Smooth muscle cell (in vitro differentiated cells): ENCODE measurements at regions not wholly inside any gene's neighbourhood (a gene's known extent, or its start where the extent isn't known, plus 50 kb on each side); places are given as distances from the start of the nearest gene placed in this dataset.

Experiments
- DNase-seq: peaks from one replicate; lab custom pipeline; 2025; ENCODE audit not compliant: unreplicated experiment; lab: John Stamatoyannopoulos, UW
- H2AFZ ChIP-seq: fragments of 200-600 bp; sonication (generic); 2 replicates; pipeline ENCODE4 v1.6.0; 2016; ENCODE audit warnings: antibody characterized with exemption, low read depth, mild to moderate bottlenecking
- H3F3A ChIP-seq: fragments of 200-600 bp; sonication (generic); 2 replicates; pipeline ENCODE4 v1.6.0; 2017; ENCODE audit warnings: antibody characterized with exemption, low read depth
- H3K27ac ChIP-seq: fragments of 200-600 bp; sonication (generic); 2 replicates; pipeline ENCODE4 v1.5.1; 2016; ENCODE audit warnings: low read depth, mild to moderate bottlenecking
- H3K27me3 ChIP-seq: fragments of 200-600 bp; sonication (generic); 2 replicates; pipeline ENCODE4 v1.6.1; 2016; ENCODE audit warnings: low read depth, mild to moderate bottlenecking
- H3K36me3 ChIP-seq: fragments of 200-600 bp; sonication (generic); 2 replicates; pipeline ENCODE4 v1.5.1; 2016; ENCODE audit warnings: low read depth
- H3K4me1 ChIP-seq: fragments of 200-600 bp; sonication (generic); 2 replicates; pipeline ENCODE4 v1.5.1; 2016; ENCODE audit warnings: low read depth
- H3K4me2 ChIP-seq: fragments of 200-600 bp; sonication (generic); 2 replicates; pipeline ENCODE4 v1.6.0; 2016; ENCODE audit warnings: mild to moderate bottlenecking
- H3K4me3 ChIP-seq: fragments of 200-600 bp; sonication (generic); 2 replicates; pipeline ENCODE4 v1.5.1; 2016; ENCODE audit warnings: mild to moderate bottlenecking
- H3K79me2 ChIP-seq: fragments of 200-600 bp; sonication (generic); 2 replicates; pipeline ENCODE4 v1.6.0; 2016; ENCODE audit warnings: low read depth, mild to moderate bottlenecking
- H3K9ac ChIP-seq: fragments of 200-600 bp; sonication (generic); 2 replicates; pipeline ENCODE4 v1.6.0; 2016; ENCODE audit warnings: low read depth
- H3K9me3 ChIP-seq: fragments of 200-600 bp; sonication (generic); replicated peaks from 2 replicates; pipeline ENCODE4 v1.5.1; 2016; ENCODE audit warnings: low read depth
- H4K20me1 ChIP-seq: fragments of 200-600 bp; sonication (generic); 2 replicates; pipeline ENCODE4 v1.6.0; 2016; ENCODE audit warnings: low read depth
- CTCF ChIP-seq: fragments of 200-600 bp; sonication (generic); IDR thresholded peaks from 2 replicates; pipeline ENCODE4 v1.5.1; 2017; ENCODE audit warnings: borderline replicate concordance, mild to moderate bottlenecking, antibody characterized with exemption; ENCODE audit not compliant: insufficient read depth, poor library complexity, severe bottlenecking
- WGBS: methylation state at CpG from one replicate; pipeline ENCODE4 v1.1.7; 2016; ENCODE audit warnings: low lambda C conversion rate; 5-methylcytosine and 5-hydroxymethylcytosine counted together

- Histone ChIP-seq H3K4me3 (no peak overlapping the region), H3K27me3 (no peaks in the 10 kb centered on the region), H3K4me1 (no peaks in the 10 kb centered on the region), H3K27ac (no peak overlapping the region), H3K79me2 (no peaks in the 10 kb centered on the region), H3K4me2 (no peak overlapping the region), H3K9ac (no peak overlapping the region), H3K9me3 (no peaks in the 10 kb centered on the region), H3F3A (no peaks in the 10 kb centered on the region), H3K36me3 (no peaks in the 10 kb centered on the region), H2AFZ (no peak overlapping the region), H4K20me1 (no peaks in the 10 kb centered on the region)
- TF ChIP-seq CTCF: no peak
- WGBS: 77% methylated on average over 3 of the region's 3 CpGs
- no peak for DNase-seq
Observed at GRCh38 chr6:125354649-125355048, 52.9 kb upstream of the HDDC2 start.

- Histone ChIP-seq H3F3A (no peaks in the 10 kb centered on the region), H3K36me3 (no peaks in the 10 kb centered on the region), H4K20me1 (no peaks in the 10 kb centered on the region), H2AFZ (peak overlapping the region; percentile 46), H3K9me3 (no peaks in the 10 kb centered on the region), H3K79me2 (no peaks in the 10 kb centered on the region), H3K27ac (no peak overlapping the region), H3K4me2 (no peak overlapping the region), H3K4me1 (no peaks in the 10 kb centered on the region), H3K4me3 (no peak overlapping the region), H3K27me3 (no peaks in the 10 kb centered on the region), H3K9ac (no peak overlapping the region)
- no peak for DNase-seq
- WGBS: 43% methylated on average over 5 of the region's 5 CpGs
- TF ChIP-seq CTCF: no peak
Observed at GRCh38 chr6:125356884-125357283, 55.1 kb upstream of the HDDC2 start.

DNA sequence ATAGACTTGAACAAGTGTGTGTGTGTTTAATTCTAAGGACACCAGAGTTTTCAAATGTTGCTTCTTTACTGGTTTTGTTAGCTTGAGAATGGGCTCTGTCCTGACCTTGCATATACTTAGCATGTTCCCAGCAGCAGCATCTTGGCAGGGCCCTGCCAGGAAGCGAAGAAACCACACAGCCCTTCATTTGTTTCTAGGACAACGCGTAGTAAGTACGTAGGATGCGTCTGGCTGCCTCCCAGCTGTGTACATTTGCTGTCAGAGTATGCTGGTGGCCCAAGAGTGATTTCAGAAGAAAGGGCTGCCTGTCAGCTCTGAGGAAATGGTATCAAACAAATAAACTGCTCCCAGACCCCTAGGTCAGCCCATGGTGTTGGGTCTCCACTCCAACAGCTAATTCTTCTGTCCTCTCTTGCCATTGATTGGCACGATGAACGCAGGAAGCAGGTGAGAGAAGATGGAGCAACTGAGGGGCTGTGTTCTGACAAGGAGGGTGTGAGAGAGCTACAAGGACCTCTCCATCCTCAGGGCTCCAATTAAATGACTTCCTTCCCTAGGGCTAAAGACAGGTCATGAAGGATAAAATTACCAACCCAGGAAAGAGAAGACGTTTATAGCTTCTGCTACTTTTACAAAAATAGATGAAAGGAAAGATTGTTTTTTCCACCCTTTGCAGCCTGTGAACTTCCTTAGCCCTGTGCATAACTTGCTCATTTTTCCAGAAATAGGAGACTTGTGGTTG lies 55.9 kb upstream of the HDDC2 start:
- Histone ChIP-seq H3K27me3 (no peaks in the 10 kb centered on the region), H3K4me3 (no peak overlapping the region), H2AFZ (peak overlapping the region; percentile 46), H3K27ac (no peak overlapping the region), H3K4me2 (no peak overlapping the region), H3K9me3 (no peaks in the 10 kb centered on the region), H4K20me1 (no peaks in the 10 kb centered on the region), H3F3A (no peaks in the 10 kb centered on the region), H3K4me1 (no peaks in the 10 kb centered on the region), H3K79me2 (no peaks in the 10 kb centered on the region), H3K36me3 (no peaks in the 10 kb centered on the region), H3K9ac (no peak overlapping the region)
- no peak for TF ChIP-seq CTCF
- 65% methylated on average over 8 of the region's 8 CpGs for WGBS
- DNase-seq: no peak

DNA sequence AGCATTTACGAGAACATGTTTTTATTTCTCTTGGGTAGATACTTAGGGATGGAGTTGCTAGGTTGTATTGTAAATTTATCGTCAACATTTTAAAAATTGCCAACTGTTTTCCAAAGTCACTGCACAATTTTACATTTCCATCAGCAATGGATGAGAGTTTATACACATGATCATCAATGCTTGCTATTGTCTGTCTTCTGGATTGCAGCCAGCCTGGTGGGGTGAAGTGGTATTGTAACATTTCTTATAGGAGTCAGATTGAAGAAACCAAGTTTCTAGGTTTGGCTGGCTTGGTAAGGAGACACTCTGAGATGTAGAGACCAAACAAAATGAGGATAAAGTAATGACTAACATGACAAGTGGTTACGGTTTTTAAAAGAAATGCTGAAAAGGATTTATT lies 57.1 kb upstream of the HDDC2 start:
- Histone ChIP-seq H3K4me2 (no peak overlapping the region), H3K27me3 (no peaks in the 10 kb centered on the region), H3K27ac (no peak overlapping the region), H3K9me3 (no peaks in the 10 kb centered on the region), H3F3A (no peaks in the 10 kb centered on the region), H3K4me3 (no peak overlapping the region), H3K9ac (no peak overlapping the region), H3K36me3 (no peaks in the 10 kb centered on the region), H3K4me1 (peaks cover 3% of the 10 kb centered on the region), H2AFZ (no peak overlapping the region), H3K79me2 (no peaks in the 10 kb centered on the region), H4K20me1 (no peaks in the 10 kb centered on the region)
- 99% methylated on average over 3 of the region's 3 CpGs for WGBS
- TF ChIP-seq CTCF: no peak
- DNase-seq: no peak
